ENCODE measurements at regions not wholly inside any gene's neighbourhood (a gene's known extent, or its start where the extent isn't known, plus 50 kb on each side); places are given as distances from the start of the nearest gene placed in this dataset.

DNA sequence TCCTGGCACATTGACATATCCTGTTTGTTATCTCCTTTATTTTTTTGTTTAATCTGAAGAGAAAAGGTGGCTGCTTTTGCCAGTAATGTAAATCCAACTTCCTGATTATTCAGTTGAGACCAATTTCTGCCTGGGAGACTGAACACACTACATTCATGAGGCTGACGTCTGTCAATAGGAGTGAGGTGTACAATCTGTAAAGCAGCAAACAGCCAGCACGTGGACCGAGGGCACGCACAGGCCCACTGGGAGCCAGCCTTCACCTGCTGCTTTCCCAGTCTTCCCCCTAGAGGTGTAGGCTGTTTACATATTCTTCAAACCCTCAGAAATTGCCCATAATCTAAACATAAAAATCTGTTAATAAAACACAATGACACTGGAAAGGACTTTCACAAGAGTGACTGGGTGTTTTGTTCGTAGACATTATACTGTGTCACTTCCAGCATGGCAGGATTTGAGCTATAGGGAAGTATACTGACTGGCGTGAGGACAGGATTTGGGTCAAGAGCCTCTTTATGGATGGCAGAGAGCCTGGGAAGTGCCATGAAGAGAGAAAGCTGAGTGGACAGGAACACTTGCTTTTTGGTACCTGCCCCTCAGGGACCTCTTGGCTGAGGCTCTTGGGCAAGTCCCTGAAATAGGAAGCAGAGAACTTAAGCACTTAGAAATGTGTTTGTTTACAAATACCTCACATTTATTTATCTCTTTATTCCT lies 552.9 kb upstream of the CAMK1G start:
- FAIRE-seq: no peak
- no peak for DNase-seq (ENCODE audit: low spot score in 2 of 2)

- FAIRE-seq (no peak), DNase-seq (ENCODE audit: low spot score in 2 of 2) (no peak)
Measured at GRCh38 chr1:209037064-209037463, 546.5 kb upstream of the CAMK1G start.

GRCh38 chr1:209038316-209038715 lies 545.2 kb upstream of the CAMK1G start:
- FAIRE-seq (no peak), DNase-seq (ENCODE audit: low spot score in 2 of 2) (no peak)

DNA sequence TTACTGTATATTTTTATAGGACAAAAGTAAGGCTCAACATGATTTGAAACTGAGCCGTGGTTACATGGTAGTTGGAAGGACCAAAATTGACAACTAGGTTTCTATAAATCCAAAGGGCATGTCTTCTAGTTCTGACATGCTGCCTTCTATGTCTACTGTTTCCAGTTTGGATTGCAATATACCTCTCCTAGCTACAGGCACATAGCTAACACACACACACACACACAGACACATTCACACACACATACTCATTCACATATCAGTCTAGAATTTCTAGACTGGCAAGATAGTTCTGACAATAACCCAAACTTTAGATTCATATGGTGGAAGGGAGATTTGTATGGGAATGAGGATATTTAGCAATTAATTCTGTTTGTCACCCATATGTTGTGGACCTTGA lies 544.8 kb upstream of the CAMK1G start:
- no peak for FAIRE-seq

GRCh38 chr1:209040351-209040750 lies 543.2 kb upstream of the CAMK1G start:
- DNase-seq (ENCODE audit: low spot score in 2 of 2) (no peak), FAIRE-seq (no peak)

More for the DNA sequence above, 544.8 kb upstream of the CAMK1G start:
- DNase-seq (ENCODE audit: low spot score in 2 of 2): no peak

- FAIRE-seq (no peak), DNase-seq (ENCODE audit: low spot score in 2 of 2) (no peak)
Measured at GRCh38 chr1:209041927-209042326, 541.6 kb upstream of the CAMK1G start.

DNA sequence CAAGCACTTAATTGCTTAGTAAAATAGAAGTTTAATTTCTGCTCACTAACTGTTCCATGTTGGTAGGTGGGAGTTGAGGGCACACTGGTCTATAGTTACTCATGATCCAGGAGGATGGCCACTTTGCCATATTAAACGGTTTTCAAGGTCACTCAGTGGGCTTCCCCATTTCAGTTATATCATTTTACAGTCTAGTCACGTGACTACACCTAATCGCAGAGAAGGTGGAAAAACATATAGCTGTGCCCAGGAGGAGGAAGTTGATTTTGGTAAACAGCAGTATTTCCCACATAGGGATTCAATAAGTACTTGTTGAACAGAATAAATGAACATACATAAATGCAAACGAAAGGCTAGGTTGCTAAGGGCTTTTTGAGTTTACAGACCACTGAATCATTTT lies 541.1 kb upstream of the CAMK1G start:
- DNase-seq (ENCODE audit: low spot score in 2 of 2) (no peak), FAIRE-seq (no peak)

- no peak for FAIRE-seq
- no peak for DNase-seq (ENCODE audit: low spot score in 2 of 2)
Measured at GRCh38 chr1:209045331-209046057, 538.0 kb upstream of the CAMK1G start.

DNA sequence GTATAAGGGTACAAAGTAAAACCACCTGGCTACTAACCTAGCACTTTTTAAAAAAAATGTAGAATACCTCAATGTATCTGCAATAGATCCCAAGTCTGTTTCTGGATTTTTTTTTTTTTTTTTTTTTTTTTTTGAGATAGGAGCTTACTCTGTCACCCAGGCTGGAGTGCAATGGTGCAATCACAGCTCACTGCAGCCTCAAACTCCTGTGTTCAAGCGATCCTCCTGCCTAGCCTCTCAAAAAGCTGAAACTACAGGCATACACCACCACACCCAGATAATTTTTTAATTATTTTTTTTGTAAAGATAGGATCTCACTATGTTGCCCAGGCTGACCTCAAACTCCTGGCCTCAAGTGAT lies 537.5 kb upstream of the CAMK1G start:
- FAIRE-seq (no peak), DNase-seq (ENCODE audit: low spot score in 2 of 2) (no peak)

DNA sequence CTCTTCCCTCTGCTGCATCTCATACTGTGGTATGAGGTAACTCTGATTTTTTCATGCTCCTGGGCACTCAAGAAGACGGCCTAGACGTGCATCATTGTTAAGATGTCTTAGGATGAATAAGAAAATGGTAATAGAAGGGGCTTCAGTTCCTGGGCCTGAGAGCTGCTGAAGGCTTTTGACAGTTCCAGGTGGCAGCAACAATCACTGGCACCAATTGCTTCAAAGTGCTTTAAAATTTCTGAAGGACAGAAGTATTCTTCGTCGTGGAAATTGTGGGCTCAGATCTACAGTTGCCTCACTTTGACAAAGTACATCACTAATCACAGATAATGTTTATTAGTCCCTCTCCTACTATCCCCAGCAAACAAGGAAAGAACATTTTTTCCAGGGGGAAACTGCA lies 536.6 kb upstream of the CAMK1G start:
- FAIRE-seq (no peak), DNase-seq (ENCODE audit: low spot score in 2 of 2) (no peak)

DNA sequence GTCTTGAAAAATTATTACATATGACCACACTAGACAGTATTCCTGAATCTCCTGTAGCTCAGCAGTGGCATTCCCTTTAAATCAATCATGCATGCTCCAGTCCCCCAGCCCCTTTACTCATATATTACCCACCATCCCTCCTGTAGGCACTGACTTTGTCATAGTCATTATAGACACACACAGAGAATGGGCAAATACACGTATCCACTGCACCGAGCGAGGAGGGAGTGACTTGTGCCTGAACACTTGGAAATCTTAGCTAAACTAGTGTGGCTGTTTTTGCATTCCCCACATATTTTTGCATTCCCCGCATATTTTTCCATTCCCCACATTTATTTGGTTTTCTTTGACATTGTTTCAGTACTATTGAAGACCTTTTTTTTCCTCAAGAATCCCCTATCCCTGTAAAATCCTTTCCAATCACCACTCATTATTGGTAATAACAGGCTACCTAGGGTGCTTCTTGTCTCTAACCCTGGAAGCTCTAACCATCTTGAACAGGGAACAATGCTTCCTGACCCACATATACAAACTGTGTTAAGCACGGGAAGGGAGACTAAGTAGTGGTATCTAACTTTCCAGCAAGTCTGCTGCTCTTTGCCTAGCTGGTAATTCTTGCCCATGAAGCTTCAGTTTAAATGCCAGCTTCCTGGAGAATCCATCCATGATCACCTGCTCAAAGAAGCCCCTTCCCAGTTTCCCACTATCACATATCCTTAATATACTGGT lies 534.4 kb upstream of the CAMK1G start:
- DNase-seq (ENCODE audit: low spot score in 2 of 2) (no peak), FAIRE-seq (no peak)

GRCh38 chr1:209051570-209051969 lies 531.9 kb upstream of the CAMK1G start:
- no peak for FAIRE-seq
- no peak for DNase-seq (ENCODE audit: low spot score in 2 of 2)

DNA sequence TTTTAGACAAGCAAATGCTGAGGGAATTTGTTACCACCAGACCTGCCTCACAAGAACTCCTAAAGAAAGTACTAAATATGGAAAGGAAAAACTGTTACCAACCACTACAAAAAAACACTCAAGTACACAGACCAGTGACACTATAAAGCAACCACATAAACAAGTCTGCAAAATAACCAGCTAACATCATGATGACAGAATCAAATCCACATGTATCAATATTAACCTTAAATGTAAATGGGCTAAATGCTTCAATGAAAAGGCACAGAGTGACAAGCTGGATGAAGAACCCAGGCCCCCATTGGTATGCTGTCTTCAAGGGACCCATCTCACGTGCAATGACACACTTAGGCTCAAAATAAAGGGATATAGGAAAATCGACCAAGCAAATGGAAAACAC lies 529.9 kb upstream of the CAMK1G start:
- no peak for FAIRE-seq
- DNase-seq (ENCODE audit: low spot score in 2 of 2): no peak

- DNase-seq (ENCODE audit: low spot score in 2 of 2) (no peak), FAIRE-seq (no peak)
Measured at GRCh38 chr1:209057083-209057482, 526.4 kb upstream of the CAMK1G start.

- FAIRE-seq (no peak), DNase-seq (ENCODE audit: low spot score in 2 of 2) (no peak)
Measured at GRCh38 chr1:209057901-209058300, 525.6 kb upstream of the CAMK1G start.

- no peak for FAIRE-seq
- no peak for DNase-seq (ENCODE audit: low spot score in 2 of 2)
Measured at GRCh38 chr1:209059376-209059775, 524.1 kb upstream of the CAMK1G start.

DNA sequence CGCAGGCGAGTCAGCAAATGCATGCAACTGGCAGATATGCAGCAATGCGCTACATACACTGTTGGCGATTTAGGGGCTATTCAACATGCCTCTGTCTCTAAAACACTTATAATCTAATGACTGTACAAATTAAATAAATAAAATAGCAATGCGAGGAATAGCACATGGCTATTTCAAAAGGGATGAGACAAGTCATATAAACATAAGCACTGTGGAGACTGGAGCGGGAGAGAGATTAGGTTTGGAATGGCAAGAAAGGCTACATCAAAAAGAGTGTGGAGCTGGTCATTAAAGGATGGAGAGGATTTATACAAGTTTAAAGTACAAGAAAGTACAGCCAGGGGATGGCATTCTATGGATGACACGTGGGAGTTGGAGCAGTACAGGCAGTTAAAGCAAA lies 523.5 kb upstream of the CAMK1G start:
- DNase-seq (ENCODE audit: low spot score in 2 of 2): no peak

DNA sequence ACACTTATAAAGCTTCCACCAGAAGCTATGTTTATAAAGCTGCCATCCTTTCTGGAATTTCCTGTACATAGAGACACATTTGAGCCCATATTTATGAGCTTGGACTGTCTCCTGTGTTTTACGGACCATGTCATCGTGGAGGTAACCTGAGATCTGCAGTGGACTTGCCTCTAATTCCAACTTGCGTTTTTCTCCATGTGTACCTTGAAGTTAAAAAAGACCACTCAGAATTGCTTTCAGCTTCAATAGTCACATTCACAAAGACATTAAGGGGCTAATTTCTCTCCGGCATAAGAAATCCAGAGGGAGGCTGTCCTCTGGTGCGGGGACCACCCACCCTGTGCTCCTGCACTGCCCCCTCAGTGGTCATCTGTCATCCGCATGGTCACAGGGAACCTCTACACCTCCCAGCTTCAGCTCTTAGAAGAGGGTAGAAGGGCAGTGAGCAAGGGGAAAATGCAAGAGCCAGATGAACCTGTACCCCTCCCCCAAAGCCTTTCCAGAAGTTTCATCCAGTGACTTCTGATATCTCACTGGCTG lies 521.4 kb upstream of the CAMK1G start:
- DNase-seq (ENCODE audit: low spot score in 2 of 2) (no peak), FAIRE-seq (no peak)

More for the DNA sequence above, 523.5 kb upstream of the CAMK1G start:
- FAIRE-seq: no peak

GRCh38 chr1:209062863-209063262 lies 520.7 kb upstream of the CAMK1G start:
- DNase-seq (ENCODE audit: low spot score in 2 of 2) (no peak), FAIRE-seq (no peak)

DNA sequence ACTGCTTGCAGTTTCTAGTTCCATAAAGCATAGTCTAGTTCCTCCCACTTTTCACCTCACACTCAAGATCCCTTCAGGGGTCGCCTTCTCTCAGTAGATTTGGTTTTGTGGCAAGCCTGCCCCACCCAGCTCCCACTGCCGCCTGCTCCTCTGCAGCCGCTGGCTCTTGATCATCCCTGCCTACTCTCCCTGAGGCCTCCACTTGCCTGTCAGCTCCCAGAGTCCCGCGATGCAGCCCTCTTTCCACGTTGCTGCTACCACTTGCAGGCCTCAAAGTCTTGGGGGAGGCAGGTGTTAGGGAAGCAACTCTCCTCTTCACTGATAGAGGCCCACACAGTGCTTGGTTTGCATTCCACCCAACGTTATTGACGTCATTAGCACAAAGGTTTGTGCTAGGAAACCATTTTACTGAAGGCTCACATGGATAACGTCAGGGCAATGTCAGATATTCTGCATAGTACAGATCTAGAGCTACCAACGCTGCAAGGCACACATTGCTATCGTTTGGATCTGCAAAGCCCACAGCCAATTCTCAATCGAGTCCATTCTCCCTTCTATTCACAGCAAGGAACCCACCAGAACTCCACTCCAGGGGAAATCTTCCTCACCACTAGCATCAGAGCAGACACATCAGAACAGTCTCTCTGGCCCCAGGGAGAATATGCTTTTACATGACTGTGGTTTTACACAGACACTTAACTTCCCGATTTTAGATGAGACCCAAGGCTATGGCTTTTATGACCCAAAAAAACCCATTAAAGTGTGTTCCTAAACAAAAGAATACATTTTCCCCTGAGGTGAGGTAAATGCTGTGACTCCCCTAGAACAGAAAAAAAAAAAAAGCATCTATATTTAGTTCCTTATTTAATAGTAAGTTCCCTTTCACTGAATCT lies 519.5 kb upstream of the CAMK1G start:
- FAIRE-seq: no peak
- DNase-seq (ENCODE audit: low spot score in 2 of 2): no peak
